Neural cell (in vitro differentiated cells): ENCODE measurements at regions not wholly inside any gene's neighbourhood (a gene's known extent, or its start where the extent isn't known, plus 50 kb on each side); places are given as distances from the start of the nearest gene placed in this dataset.
"Not testable (repeated sequence)": the region's sequence is repeated elsewhere in the genome, so short reads cannot be mapped to it uniquely, and the experiment has no call there.

Experiments
- H2AFZ ChIP-seq: fragments of 200-600, 300-800 bp; sonication (generic), shearing (Covaris generic); 2 replicates; pipeline ENCODE4 v1.6.0; 2014; ENCODE audit warnings: low read depth, mild to moderate bottlenecking, antibody characterized with exemption, low read length, moderate library complexity
- H3F3A ChIP-seq: fragments of 200-600 bp; shearing (Covaris generic); 2 replicates; pipeline ENCODE4 v1.6.1; 2016; ENCODE audit warnings: mild to moderate bottlenecking, moderate library complexity, mixed read lengths, antibody characterized with exemption, low read length; ENCODE audit not compliant: insufficient read depth, poor library complexity, severe bottlenecking
- H3K27ac ChIP-seq: fragments of 200-600, 300-800 bp; sonication (generic), shearing (Covaris generic); 2 replicates; pipeline ENCODE4 v1.5.1; 2014; ENCODE audit warnings: mild to moderate bottlenecking, low read length, moderate library complexity
- H3K27me3 ChIP-seq: fragments of 300-800, 200-600 bp; sonication (generic), shearing (Covaris generic); 2 replicates; pipeline ENCODE4 v1.6.0; 2014; ENCODE audit warnings: mild to moderate bottlenecking, low read depth, low read length, moderate library complexity; ENCODE audit not compliant: insufficient read depth
- H3K36me3 ChIP-seq: fragments of 300-800, 200-600 bp; sonication (generic), shearing (Covaris generic); 2 replicates; pipeline ENCODE4 v1.5.1; 2014; ENCODE audit warnings: mild to moderate bottlenecking, antibody characterized with exemption, low read length, moderate library complexity; ENCODE audit not compliant: insufficient read depth
- H3K4me2 ChIP-seq: fragments of 300-800, 200-600 bp; sonication (generic), shearing (Covaris generic); 2 replicates; pipeline ENCODE4 v1.6.0; 2014; ENCODE audit warnings: mild to moderate bottlenecking, low read length
- H3K4me3 ChIP-seq: fragments of 300-800, 200-600 bp; sonication (generic), shearing (Covaris generic); 2 replicates; pipeline ENCODE4 v1.5.1; 2014; ENCODE audit warnings: mild to moderate bottlenecking, low read length, moderate library complexity
- H3K79me2 ChIP-seq: fragments of 200-600 bp; shearing (Covaris generic); replicated peaks from 2 replicates; pipeline ENCODE4 v1.6.0; 2014; ENCODE audit warnings: mild to moderate bottlenecking, low read length, moderate library complexity; ENCODE audit not compliant: insufficient read depth
- H3K9ac ChIP-seq: fragments of 300-800, 200-600 bp; sonication (generic), shearing (Covaris generic); 2 replicates; pipeline ENCODE4 v1.6.1; 2016; ENCODE audit warnings: mild to moderate bottlenecking, low read length, mixed read lengths
- H3K9me2 ChIP-seq: fragments of 200-600 bp; shearing (Covaris generic); 2 replicates; pipeline ENCODE4 v1.6.1; 2016; ENCODE audit warnings: mild to moderate bottlenecking, low read length, mixed read lengths; ENCODE audit not compliant: insufficient read depth
- H3K9me3 ChIP-seq: fragments of 200-600, 300-800 bp; sonication (generic), shearing (Covaris generic); 2 replicates; pipeline ENCODE4 v1.6.1; 2016; ENCODE audit warnings: mild to moderate bottlenecking, mixed run types, low read length, moderate library complexity, mixed read lengths
- H4K20me1 ChIP-seq: fragments of 200-600 bp; shearing (Covaris generic); 2 replicates; pipeline ENCODE4 v1.6.1; 2016; ENCODE audit warnings: mild to moderate bottlenecking, mixed run types; ENCODE audit not compliant: insufficient read depth
- EP300 ChIP-seq: fragments of 450-650 bp; conservative IDR thresholded peaks from 2 replicates; pipeline ENCODE4 v1.6.1; 2014; ENCODE audit warnings: antibody characterized with exemption, mild to moderate bottlenecking, moderate library complexity; ENCODE audit not compliant: poor library complexity, severe bottlenecking
- EZH2 ChIP-seq: fragments of 200-600, 300-800 bp; shearing (Covaris generic), sonication (generic); IDR thresholded peaks from 2 replicates; pipeline ENCODE4 v1.6.1; 2014; ENCODE audit warnings: antibody characterized with exemption, low read length, borderline replicate concordance, mild to moderate bottlenecking; ENCODE audit not compliant: insufficient read depth, poor library complexity, severe bottlenecking
- MXI1 ChIP-seq: fragments of 450-650 bp; conservative IDR thresholded peaks from 2 replicates; pipeline ENCODE4 v1.6.1; 2014; ENCODE audit warnings: antibody characterized with exemption, mild to moderate bottlenecking; ENCODE audit not compliant: poor library complexity, severe bottlenecking
- POLR2AphosphoS5 ChIP-seq: IDR thresholded peaks from 2 replicates; pipeline ENCODE4 v1.6.1; 2012
- RAD21 ChIP-seq: fragments of 450-650 bp; conservative IDR thresholded peaks from 2 replicates; pipeline ENCODE4 v1.6.1; 2014; ENCODE audit warnings: antibody characterized with exemption, mild to moderate bottlenecking, moderate library complexity
- REST ChIP-seq: IDR thresholded peaks from 2 replicates; pipeline ENCODE4 v1.6.1; 2012; ENCODE audit warnings: borderline replicate concordance
- SMC3 ChIP-seq: fragments of 450-650 bp; conservative IDR thresholded peaks from 2 replicates; pipeline ENCODE4 v1.6.1; 2014; ENCODE audit warnings: antibody characterized with exemption, mild to moderate bottlenecking, moderate library complexity; ENCODE audit not compliant: poor library complexity
- TAF1 ChIP-seq: IDR thresholded peaks from 2 replicates; pipeline ENCODE4 v1.6.1; 2012; ENCODE audit warnings: low read depth
- TF ChIP-seq, protein P1 (sequence below): fragments of 450-650 bp; IDR thresholded peaks from 2 replicates; pipeline ENCODE4 v1.5.1; 2014; ENCODE audit warnings: antibody characterized with exemption, mild to moderate bottlenecking, moderate library complexity; ENCODE audit not compliant: poor library complexity, severe bottlenecking

DNA sequence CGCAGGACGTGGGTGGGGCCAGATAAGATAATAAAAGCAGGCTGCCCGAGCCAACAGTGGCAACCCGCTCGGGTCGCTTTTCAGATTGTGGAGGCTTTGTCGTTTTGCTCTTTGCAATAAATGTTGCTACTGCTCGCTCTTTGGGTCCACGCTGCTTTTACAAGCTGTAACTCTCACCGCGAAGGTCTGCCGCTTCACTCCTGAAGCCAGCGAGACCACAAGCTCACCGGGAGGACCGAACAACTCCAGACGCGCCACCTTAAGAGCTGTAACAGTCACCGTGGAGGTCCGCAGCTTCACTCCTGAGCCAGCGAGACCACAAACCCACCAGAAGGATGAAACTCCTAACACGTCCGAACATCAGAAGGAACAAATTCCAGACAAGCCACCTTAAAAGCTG lies 286.6 kb upstream of the MAGI2 start:
- Histone ChIP-seq H2AFZ (no peak overlapping the region), H4K20me1 (no peaks in the 10 kb centered on the region), H3F3A (no peaks in the 10 kb centered on the region), H3K9me3 (no peaks in the 10 kb centered on the region), H3K4me3 (no peak overlapping the region), H3K36me3 (no peaks in the 10 kb centered on the region), H3K9me2 (no peaks in the 10 kb centered on the region), H3K4me2 (no peak overlapping the region), H3K79me2 (no peaks in the 10 kb centered on the region), H3K27me3 (no peaks in the 10 kb centered on the region), H3K27ac (no peak overlapping the region), H3K9ac (no peak overlapping the region)
- TF ChIP-seq POLR2AphosphoS5 (no peak), REST (no peak), SMC3 (no peak), RAD21 (no peak), MXI1 (no peak), TAF1 (no peak), EZH2 (no peak), EP300 (no peak)
- TF ChIP-seq, protein P1, sequence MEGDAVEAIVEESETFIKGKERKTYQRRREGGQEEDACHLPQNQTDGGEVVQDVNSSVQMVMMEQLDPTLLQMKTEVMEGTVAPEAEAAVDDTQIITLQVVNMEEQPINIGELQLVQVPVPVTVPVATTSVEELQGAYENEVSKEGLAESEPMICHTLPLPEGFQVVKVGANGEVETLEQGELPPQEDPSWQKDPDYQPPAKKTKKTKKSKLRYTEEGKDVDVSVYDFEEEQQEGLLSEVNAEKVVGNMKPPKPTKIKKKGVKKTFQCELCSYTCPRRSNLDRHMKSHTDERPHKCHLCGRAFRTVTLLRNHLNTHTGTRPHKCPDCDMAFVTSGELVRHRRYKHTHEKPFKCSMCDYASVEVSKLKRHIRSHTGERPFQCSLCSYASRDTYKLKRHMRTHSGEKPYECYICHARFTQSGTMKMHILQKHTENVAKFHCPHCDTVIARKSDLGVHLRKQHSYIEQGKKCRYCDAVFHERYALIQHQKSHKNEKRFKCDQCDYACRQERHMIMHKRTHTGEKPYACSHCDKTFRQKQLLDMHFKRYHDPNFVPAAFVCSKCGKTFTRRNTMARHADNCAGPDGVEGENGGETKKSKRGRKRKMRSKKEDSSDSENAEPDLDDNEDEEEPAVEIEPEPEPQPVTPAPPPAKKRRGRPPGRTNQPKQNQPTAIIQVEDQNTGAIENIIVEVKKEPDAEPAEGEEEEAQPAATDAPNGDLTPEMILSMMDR: no peak

DNA sequence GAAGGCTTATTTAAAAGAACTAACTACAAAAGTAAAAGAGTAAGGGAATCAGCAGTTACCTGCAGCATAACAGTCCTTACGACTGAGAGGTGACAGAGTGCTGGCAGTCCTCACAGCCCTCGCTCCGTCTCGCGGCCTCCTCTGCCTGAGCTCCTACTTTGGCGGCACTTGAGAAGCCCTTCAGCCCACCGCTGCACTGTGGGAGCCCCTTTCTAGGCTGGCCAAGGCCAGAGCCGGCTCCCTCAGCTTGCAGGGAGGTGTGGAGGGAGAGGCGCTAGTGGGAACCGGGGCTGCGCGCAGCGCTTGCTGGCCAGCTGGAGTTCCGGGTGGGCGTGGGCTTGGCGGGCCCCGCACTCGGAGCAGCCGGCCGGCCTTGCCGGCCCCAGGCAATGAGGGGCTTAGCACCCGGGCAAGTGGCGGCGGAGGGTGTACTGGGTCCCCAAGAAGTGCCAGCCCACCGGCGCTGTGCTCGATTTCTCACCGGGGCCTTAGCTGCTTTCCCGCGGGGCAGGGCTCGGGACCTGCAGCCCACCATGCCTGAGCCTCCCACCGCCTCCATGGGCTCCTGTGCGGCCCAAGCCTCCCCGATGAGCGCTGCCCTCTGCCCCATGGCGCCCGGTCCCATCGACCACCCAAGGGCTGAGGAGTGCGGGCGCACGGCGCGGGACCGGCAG lies 285.7 kb upstream of the MAGI2 start:
- H3K9ac ChIP-seq: not testable (repeated sequence)

DNA sequence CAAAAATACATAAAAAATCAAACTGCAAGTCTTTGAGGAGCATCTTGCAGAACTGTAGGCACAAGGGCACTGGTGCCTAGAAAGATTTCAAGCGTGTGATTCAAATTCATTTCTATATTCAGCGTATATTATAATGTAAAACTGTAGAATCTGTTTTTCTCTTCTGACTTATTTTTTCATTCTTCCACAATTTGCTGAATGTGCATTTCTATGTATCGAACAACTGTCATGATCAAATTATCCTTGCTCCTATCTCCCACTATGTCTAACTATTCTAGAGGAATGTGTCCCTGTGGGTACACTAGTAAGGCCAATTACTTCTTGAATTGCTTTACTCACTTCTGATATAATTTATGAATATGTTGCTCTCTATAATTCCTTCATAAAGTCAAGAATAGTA lies 283.0 kb upstream of the MAGI2 start:
- TF ChIP-seq MXI1 (no peak), RAD21 (no peak), POLR2AphosphoS5 (no peak)
- Histone ChIP-seq H3K79me2 (no peaks in the 10 kb centered on the region), H3K9me3 (peaks cover 6% of the 10 kb centered on the region)

More for the DNA sequence above, 285.7 kb upstream of the MAGI2 start:
- H3K27ac ChIP-seq, H3K4me2 ChIP-seq, H4K20me1 ChIP-seq, H2AFZ ChIP-seq, H3K27me3 ChIP-seq, H3K36me3 ChIP-seq, H3F3A ChIP-seq, H3K9me3 ChIP-seq, H3K4me3 ChIP-seq, H3K79me2 ChIP-seq, H3K9me2 ChIP-seq: not testable (repeated sequence)

More for the DNA sequence above, 283.0 kb upstream of the MAGI2 start:
- no peak overlapping the region for H3K4me2 ChIP-seq
- H3K9ac ChIP-seq: no peak overlapping the region
- H3K27ac ChIP-seq: no peak overlapping the region
- H4K20me1 ChIP-seq: no peaks in the 10 kb centered on the region
- no peaks in the 10 kb centered on the region for H3K9me2 ChIP-seq
- H3F3A ChIP-seq: no peaks in the 10 kb centered on the region
- H3K4me3 ChIP-seq: no peak overlapping the region
- no peak overlapping the region for H2AFZ ChIP-seq
- H3K36me3 ChIP-seq: no peaks in the 10 kb centered on the region
- no peaks in the 10 kb centered on the region for H3K27me3 ChIP-seq
